Esophagus (tissue), 2 donors: ENCODE measurements at regions not wholly inside any gene's neighbourhood (a gene's known extent, or its start where the extent isn't known, plus 50 kb on each side); places are given as distances from the start of the nearest gene placed in this dataset.

Experiments used
- H3K27ac ChIP-seq, 2 donors: one replicate each; pipeline ENCODE4 v1.5.1; 2013; ENCODE audit warnings: low read depth in 2 of 2, mild to moderate bottlenecking in 2 of 2, inconsistent platforms in 1 of 2, low read length in 1 of 2, moderate library complexity in 1 of 2
- H3K27me3 ChIP-seq, 2 donors: one replicate each; pipeline ENCODE4 v1.6.1; 2013; ENCODE audit warnings: low read length in 2 of 2, control low read depth in 1 of 2, mild to moderate bottlenecking in 1 of 2; ENCODE audit not compliant: insufficient read depth in 2 of 2, control insufficient read depth in 1 of 2
- H3K36me3 ChIP-seq, 2 donors: one replicate each; pipeline ENCODE4 v1.6.1; 2013; ENCODE audit warnings: low read length in 1 of 2; ENCODE audit not compliant: control insufficient read depth in 2 of 2, insufficient read depth in 2 of 2
- H3K4me1 ChIP-seq, 2 donors: one replicate each; pipeline ENCODE4 v1.6.1; 2013; ENCODE audit warnings: low read length in 1 of 2; ENCODE audit not compliant: control insufficient read depth in 2 of 2, insufficient read depth in 2 of 2
- H3K4me3 ChIP-seq, 2 donors: one replicate each; pipeline ENCODE4 v1.5.1; 2013; ENCODE audit warnings: low read length in 2 of 2, mild to moderate bottlenecking in 2 of 2, low read depth in 1 of 2, moderate library complexity in 1 of 2
- H3K9me3 ChIP-seq, 2 donors: one replicate each; pipeline ENCODE4 v1.6.1; 2013; ENCODE audit warnings: mild to moderate bottlenecking in 2 of 2, low read depth in 1 of 2, low read length in 1 of 2, moderate library complexity in 1 of 2; ENCODE audit not compliant: control insufficient read depth in 2 of 2, insufficient read depth in 1 of 2
- WGBS, 2 donors: extraction: QIAGEN DNeasy Blood & Tissue Kit; methylation state at CpG; one replicate each; pipeline ENCODE4 v1.1.7; 2013; 5-methylcytosine and 5-hydroxymethylcytosine counted together
- donor health status: healthy with polysubstance abuse.
- donor health status: Bipolar disorder and iron deficiency.

- Histone ChIP-seq H3K4me3 (no peak overlapping the region), H3K27ac (no peak overlapping the region), H3K27me3 (no peaks in the 10 kb centered on the region), H3K9me3 (no peaks in the 10 kb centered on the region), H3K4me1 (no peaks in the 10 kb centered on the region), H3K36me3 (no peaks in the 10 kb centered on the region)
- 67 to 82% methylated on average over 2 of the region's 2 CpGs for WGBS, 2 donors
These were observed 537.3 kb upstream of the TGFBR2 start for GRCh38 chr3:30069056-30069455.

GRCh38 chr3:30073040-30073439, 533.4 kb upstream of the TGFBR2 start:
- Histone ChIP-seq H3K27ac (no peak overlapping the region), H3K4me3 (no peak overlapping the region), H3K9me3 (no peaks in the 10 kb centered on the region)

GRCh38 chr3:30073622-30074021, 532.8 kb upstream of the TGFBR2 start:
- no peaks in the 10 kb centered on the region for H3K9me3 ChIP-seq
- no peaks in the 10 kb centered on the region for H3K27me3 ChIP-seq
- H3K4me3 ChIP-seq: no peak overlapping the region
- 51 to 53% methylated on average over 1 of the region's 1 CpG for WGBS, 2 donors
- H3K4me1 ChIP-seq: no peaks in the 10 kb centered on the region
- no peak overlapping the region for H3K27ac ChIP-seq
- no peaks in the 10 kb centered on the region for H3K36me3 ChIP-seq

More at GRCh38 chr3:30073040-30073439, 533.4 kb upstream of the TGFBR2 start:
- H3K4me1 ChIP-seq: no peaks in the 10 kb centered on the region
- no peaks in the 10 kb centered on the region for H3K36me3 ChIP-seq
- no peaks in the 10 kb centered on the region for H3K27me3 ChIP-seq

GRCh38 chr3:30075514-30075913, 530.9 kb upstream of the TGFBR2 start:
- Histone ChIP-seq H3K27me3 (no peaks in the 10 kb centered on the region), H3K9me3 (no peaks in the 10 kb centered on the region), H3K36me3 (no peaks in the 10 kb centered on the region), H3K4me1 (no peaks in the 10 kb centered on the region), H3K4me3 (no peak overlapping the region), H3K27ac (no peak overlapping the region)
- 87 to 92% methylated on average over 2 of the region's 2 CpGs for WGBS, 2 donors

- no peaks in the 10 kb centered on the region for H3K36me3 ChIP-seq
- H3K4me3 ChIP-seq: no peak overlapping the region
- H3K27ac ChIP-seq: no peak overlapping the region
- H3K4me1 ChIP-seq: no peaks in the 10 kb centered on the region
- no peaks in the 10 kb centered on the region for H3K9me3 ChIP-seq
- H3K27me3 ChIP-seq: no peaks in the 10 kb centered on the region
These were observed 529.5 kb upstream of the TGFBR2 start for GRCh38 chr3:30076899-30077298.

- Histone ChIP-seq H3K27ac (no peak overlapping the region), H3K9me3 (no peaks in the 10 kb centered on the region), H3K27me3 (no peaks in the 10 kb centered on the region), H3K36me3 (no peaks in the 10 kb centered on the region), H3K4me3 (no peak overlapping the region), H3K4me1 (no peaks in the 10 kb centered on the region)
- 87 to 91% methylated on average over 2 of the region's 2 CpGs for WGBS, 2 donors
These were observed 528.7 kb upstream of the TGFBR2 start for GRCh38 chr3:30077746-30078145.

- H3K27me3 ChIP-seq: no peaks in the 10 kb centered on the region
- H3K27ac ChIP-seq: no peak overlapping the region
- H3K36me3 ChIP-seq: no peaks in the 10 kb centered on the region
- no peaks in the 10 kb centered on the region for H3K9me3 ChIP-seq
- H3K4me3 ChIP-seq: no peak overlapping the region
- H3K4me1 ChIP-seq: no peaks in the 10 kb centered on the region
- 44 to 57% methylated on average over 2 of the region's 2 CpGs for WGBS, 2 donors
These were observed 527.7 kb upstream of the TGFBR2 start for GRCh38 chr3:30078736-30079135.

- Histone ChIP-seq H3K27ac (no peak overlapping the region), H3K4me1 (no peaks in the 10 kb centered on the region)
These were observed 524.5 kb upstream of the TGFBR2 start for GRCh38 chr3:30081904-30082303.

GRCh38 chr3:30082652-30083051, 523.7 kb upstream of the TGFBR2 start:
- Histone ChIP-seq H3K36me3 (no peaks in the 10 kb centered on the region), H3K27ac (no peak overlapping the region), H3K4me1 (no peaks in the 10 kb centered on the region), H3K4me3 (no peak overlapping the region), H3K27me3 (no peaks in the 10 kb centered on the region), H3K9me3 (no peaks in the 10 kb centered on the region)
- WGBS, 2 donors: 76 to 78% methylated on average over 7 of the region's 7 CpGs

More at GRCh38 chr3:30081904-30082303, 524.5 kb upstream of the TGFBR2 start:
- Histone ChIP-seq H3K9me3 (no peaks in the 10 kb centered on the region), H3K36me3 (no peaks in the 10 kb centered on the region), H3K4me3 (no peak overlapping the region), H3K27me3 (no peaks in the 10 kb centered on the region)
- WGBS, 2 donors: 66 to 73% methylated on average over 3 of the region's 3 CpGs

- H3K4me1 ChIP-seq: no peaks in the 10 kb centered on the region
These were observed 523.1 kb upstream of the TGFBR2 start for GRCh38 chr3:30083315-30083714.

More at GRCh38 chr3:30083315-30083714, 523.1 kb upstream of the TGFBR2 start:
- no peak overlapping the region for H3K4me3 ChIP-seq
- no peaks in the 10 kb centered on the region for H3K36me3 ChIP-seq
- no peak overlapping the region for H3K27ac ChIP-seq
- no peaks in the 10 kb centered on the region for H3K27me3 ChIP-seq
- 69 to 75% methylated on average over 4 of the region's 4 CpGs for WGBS, 2 donors
- no peaks in the 10 kb centered on the region for H3K9me3 ChIP-seq
